Stimulated activated naive CD8-positive, alpha-beta T cell treated with anti-CD3 and anti-CD28 coated beads, Interleukin-15, amount 100 ng/mL, for 72 hours (primary cell): ENCODE measurements at regions not wholly inside any gene's neighbourhood (a gene's known extent, or its start where the extent isn't known, plus 50 kb on each side); places are given as distances from the start of the nearest gene placed in this dataset.

Experiments
- ATAC-seq: fragments of 150-1000 bp; cut with Tn5 transposase; 2 replicates; pipeline ENCODE4 v1.10.0; 2021; ENCODE audit warnings: mild to moderate bottlenecking, moderate library complexity
- DNase-seq, 2 donors: peaks; one replicate each; pipeline ENCODE4 v3.0.0; 2021 to 2022
- H3K27ac Mint-ChIP-seq, 2 donors: one replicate each; pipeline ENCODE4 v1.8.0; 2022; ENCODE audit warnings: mild to moderate bottlenecking in 2 of 2, mixed read lengths in 2 of 2, moderate library complexity in 2 of 2
- H3K27me3 Mint-ChIP-seq: one replicate; pipeline ENCODE4 v1.8.0; 2022; ENCODE audit warnings: mixed read lengths
- H3K4me1 Mint-ChIP-seq: one replicate; pipeline ENCODE4 v1.8.0; 2022; ENCODE audit warnings: mild to moderate bottlenecking, mixed read lengths
- H3K4me3 Mint-ChIP-seq, 2 donors: one replicate each; pipeline ENCODE4 v1.8.0; 2022; ENCODE audit warnings: mild to moderate bottlenecking in 2 of 2, mixed read lengths in 2 of 2, moderate library complexity in 1 of 2
- H3K9me3 Mint-ChIP-seq, 2 donors: one replicate each; pipeline ENCODE4 v1.8.0; 2022; ENCODE audit warnings: mixed read lengths in 2 of 2

DNA sequence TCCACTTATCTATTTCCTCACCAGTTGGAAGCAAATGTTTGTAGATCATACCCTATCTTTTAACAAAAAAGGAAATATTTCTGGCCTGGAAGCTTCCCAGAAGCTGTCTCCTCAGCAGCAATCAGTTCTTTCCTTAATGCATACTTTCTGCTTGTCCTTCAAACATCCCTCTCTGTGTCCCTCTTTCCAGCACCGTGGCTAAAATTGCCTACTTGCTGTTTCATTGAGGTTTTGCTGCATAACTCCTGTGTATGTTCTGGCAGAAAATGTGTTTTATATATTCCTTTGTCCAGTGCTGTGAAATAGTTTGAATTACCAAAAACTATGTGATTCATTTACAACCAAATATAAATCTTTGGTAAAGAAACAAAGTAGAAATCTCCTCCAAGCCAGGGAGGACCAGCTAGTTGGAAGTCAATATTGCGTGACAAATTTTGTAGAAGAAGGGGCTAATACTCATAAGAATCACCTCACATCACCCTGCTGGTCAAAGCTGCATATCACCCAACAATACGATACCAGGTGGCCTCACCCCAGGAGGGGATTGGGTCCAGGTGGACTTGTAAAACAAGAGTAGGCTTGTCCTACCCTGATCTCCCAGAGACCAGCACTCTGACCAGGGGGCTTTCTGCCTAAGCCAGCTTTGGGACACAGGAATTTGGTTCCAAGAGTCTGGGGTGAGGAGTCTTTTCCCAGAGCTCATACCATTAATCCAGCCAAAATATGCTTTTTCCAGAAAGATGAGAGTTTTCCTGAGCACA is 198.4 kb upstream of the SNX2 start:
- Mint-ChIP-seq H3K27ac (no peak overlapping the region), H3K4me1 (no peaks in the 10 kb centered on the region), H3K9me3 (no peaks in the 10 kb centered on the region), H3K27me3 (no peaks in the 10 kb centered on the region), H3K4me3 (no peak overlapping the region)
- ATAC-seq (no peak), DNase-seq (no peak)

DNA sequence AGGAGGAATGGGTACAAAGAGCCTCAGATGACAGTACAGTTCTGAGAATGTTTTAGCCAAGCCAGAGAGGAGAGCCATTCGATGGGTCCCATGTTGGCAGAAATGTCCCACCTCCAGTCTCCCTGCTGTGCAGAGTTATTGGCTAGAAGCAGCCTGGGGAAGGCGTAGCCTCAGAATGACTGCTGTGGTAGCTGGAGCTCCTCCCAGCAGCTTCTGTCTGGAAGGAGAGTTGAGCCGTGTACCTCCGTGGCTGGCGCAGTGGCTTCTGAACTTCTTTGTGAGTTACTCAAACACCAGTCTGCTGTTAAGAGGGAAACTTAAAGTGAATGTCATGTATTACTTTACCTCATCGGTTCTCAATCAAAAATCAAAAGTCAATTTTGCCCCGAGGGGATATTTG is 193.3 kb upstream of the SNX2 start:
- Mint-ChIP-seq H3K27ac (no peak overlapping the region), H3K4me3 (no peak overlapping the region), H3K9me3 (no peaks in the 10 kb centered on the region), H3K4me1 (no peaks in the 10 kb centered on the region), H3K27me3 (no peaks in the 10 kb centered on the region)
- DNase-seq (no peak), ATAC-seq (no peak)

- Mint-ChIP-seq H3K4me3 (no peak overlapping the region), H3K9me3 (no peaks in the 10 kb centered on the region), H3K27ac (no peak overlapping the region), H3K27me3 (no peaks in the 10 kb centered on the region), H3K4me1 (no peaks in the 10 kb centered on the region)
- no peak for DNase-seq
- ATAC-seq, result no peak
Measured at GRCh38 chr5:122584411-122585300, 190.2 kb upstream of the SNX2 start.

GRCh38 chr5:122585371-122585770 is 189.5 kb upstream of the SNX2 start:
- DNase-seq (no peak), ATAC-seq (no peak)
- no peak overlapping the region for H3K4me3 Mint-ChIP-seq
- H3K9me3 Mint-ChIP-seq, result no peaks in the 10 kb centered on the region
- H3K27me3 Mint-ChIP-seq, result no peaks in the 10 kb centered on the region
- no peak overlapping the region for H3K27ac Mint-ChIP-seq
- H3K4me1 Mint-ChIP-seq, result no peaks in the 10 kb centered on the region

GRCh38 chr5:122586351-122586750 is 188.5 kb upstream of the SNX2 start:
- Mint-ChIP-seq H3K4me3 (no peak overlapping the region), H3K27me3 (no peaks in the 10 kb centered on the region), H3K4me1 (no peaks in the 10 kb centered on the region), H3K9me3 (no peaks in the 10 kb centered on the region), H3K27ac (no peak overlapping the region)
- DNase-seq (no peak), ATAC-seq (no peak)

GRCh38 chr5:122591828-122592227 is 183.1 kb upstream of the SNX2 start:
- H3K9me3 Mint-ChIP-seq, result peaks cover under 1 to 7% of the 10 kb centered on the region in 2 donors
- no peaks in the 10 kb centered on the region for H3K4me1 Mint-ChIP-seq
- H3K27ac Mint-ChIP-seq, result no peak overlapping the region
- H3K4me3 Mint-ChIP-seq, result no peak overlapping the region
- ATAC-seq, result no peak
- no peaks in the 10 kb centered on the region for H3K27me3 Mint-ChIP-seq
- no peak for DNase-seq

DNA sequence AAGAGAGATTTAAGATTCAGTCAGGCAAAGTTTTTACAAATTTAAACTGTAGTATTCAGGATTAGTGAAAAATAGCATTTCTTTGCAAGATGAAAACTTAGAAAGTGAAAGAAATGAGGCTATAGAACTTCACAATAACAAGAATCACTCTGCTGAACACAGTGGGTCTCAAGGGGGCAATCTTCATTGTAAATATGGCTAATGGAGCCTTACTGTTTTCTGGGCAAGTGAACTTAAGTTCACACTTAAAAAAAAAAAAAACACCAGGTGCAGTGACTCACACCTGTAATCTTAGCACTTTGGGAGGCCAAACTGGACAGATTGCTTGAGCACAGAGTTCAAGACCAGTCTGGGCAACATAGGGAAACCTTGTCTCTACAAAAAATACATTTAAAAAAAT is 175.9 kb upstream of the SNX2 start:
- Mint-ChIP-seq H3K27me3 (no peaks in the 10 kb centered on the region), H3K4me1 (no peaks in the 10 kb centered on the region), H3K4me3 (no peak overlapping the region), H3K27ac (no peak overlapping the region), H3K9me3 (peaks cover 10 to 24% of the 10 kb centered on the region in 2 donors)
- no peak for DNase-seq
- no peak for ATAC-seq

GRCh38 chr5:122600924-122601323 is 174.0 kb upstream of the SNX2 start:
- peaks cover 4% of the 10 kb centered on the region for H3K27me3 Mint-ChIP-seq
- ATAC-seq, result no peak
- no peak overlapping the region for H3K4me3 Mint-ChIP-seq

GRCh38 chr5:122602700-122603099 is 172.2 kb upstream of the SNX2 start:
- ATAC-seq (no peak), DNase-seq (no peak)
- H3K9me3 Mint-ChIP-seq, result peaks cover 6 to 17% of the 10 kb centered on the region in 2 donors
- peaks cover 6% of the 10 kb centered on the region for H3K27me3 Mint-ChIP-seq
- H3K27ac Mint-ChIP-seq, result no peak overlapping the region
- no peaks in the 10 kb centered on the region for H3K4me1 Mint-ChIP-seq
- no peak overlapping the region for H3K4me3 Mint-ChIP-seq

More at GRCh38 chr5:122600924-122601323, 174.0 kb upstream of the SNX2 start:
- Mint-ChIP-seq H3K4me1 (no peaks in the 10 kb centered on the region), H3K9me3 (peaks cover 6 to 24% of the 10 kb centered on the region in 2 donors), H3K27ac (no peak overlapping the region)
- DNase-seq, result no peak

GRCh38 chr5:122605236-122605635 is 169.6 kb upstream of the SNX2 start:
- peaks cover 6 to 10% of the 10 kb centered on the region in 2 donors for H3K9me3 Mint-ChIP-seq
- ATAC-seq (no peak), DNase-seq (no peak)
- H3K4me1 Mint-ChIP-seq, result no peaks in the 10 kb centered on the region
- H3K27ac Mint-ChIP-seq, result no peak overlapping the region
- no peak overlapping the region for H3K4me3 Mint-ChIP-seq
- peaks cover 6% of the 10 kb centered on the region for H3K27me3 Mint-ChIP-seq

DNA sequence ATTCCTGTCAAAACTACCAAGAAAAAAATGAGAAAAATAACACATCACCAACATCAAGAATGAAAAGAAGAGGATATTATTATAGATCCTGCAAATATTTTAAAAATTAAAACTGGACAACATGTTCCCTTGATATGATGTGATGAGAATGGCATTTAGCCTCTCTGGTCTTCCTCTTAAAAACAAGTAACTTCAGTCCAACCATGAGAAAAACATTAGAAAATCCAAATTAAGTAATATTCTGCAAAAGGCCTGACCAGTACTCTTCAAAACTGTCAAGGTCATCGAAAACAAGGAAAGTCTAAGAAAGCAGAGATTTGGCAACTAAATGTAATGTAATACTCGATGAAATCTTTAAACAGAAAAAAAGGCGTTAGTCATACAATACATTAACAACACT is 167.1 kb upstream of the SNX2 start:
- no peak overlapping the region for H3K4me3 Mint-ChIP-seq
- H3K4me1 Mint-ChIP-seq, result no peaks in the 10 kb centered on the region

GRCh38 chr5:122608222-122608621 is 166.7 kb upstream of the SNX2 start:
- Mint-ChIP-seq H3K4me1 (no peaks in the 10 kb centered on the region), H3K27ac (no peak overlapping the region), H3K4me3 (no peak overlapping the region), H3K9me3 (no peaks in the 10 kb centered on the region), H3K27me3 (peaks cover 6% of the 10 kb centered on the region)
- no peak for DNase-seq
- ATAC-seq, result no peak

More for the DNA sequence above, 167.1 kb upstream of the SNX2 start:
- Mint-ChIP-seq H3K9me3 (no peaks in the 10 kb centered on the region), H3K27ac (no peak overlapping the region), H3K27me3 (peaks cover 6% of the 10 kb centered on the region)
- DNase-seq, result no peak
- no peak for ATAC-seq

DNA sequence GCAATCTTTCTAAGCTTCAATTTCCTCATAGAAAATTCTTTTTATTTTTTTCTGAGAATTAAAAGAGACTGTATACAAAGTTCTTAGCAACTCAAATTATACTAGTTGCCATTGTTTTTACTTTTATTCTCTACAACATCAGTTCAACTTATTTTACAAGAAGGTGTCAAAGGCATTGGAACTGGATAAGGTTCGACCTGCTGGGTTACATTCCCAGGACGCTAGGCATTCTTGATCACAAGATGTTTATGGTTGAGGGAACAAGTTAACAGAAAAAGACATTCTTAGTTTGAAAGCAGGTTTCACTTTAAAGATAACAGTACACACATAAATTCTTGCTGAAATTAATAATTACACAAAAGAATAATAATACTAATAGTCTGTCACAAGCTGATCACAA is 163.5 kb upstream of the SNX2 start:
- DNase-seq (no peak), ATAC-seq (no peak)
- H3K4me1 Mint-ChIP-seq, result no peaks in the 10 kb centered on the region
- H3K4me3 Mint-ChIP-seq, result no peak overlapping the region
- H3K27ac Mint-ChIP-seq, result no peak overlapping the region
- H3K27me3 Mint-ChIP-seq, result no peaks in the 10 kb centered on the region
- no peaks in the 10 kb centered on the region for H3K9me3 Mint-ChIP-seq

- no peak overlapping the region for H3K27ac Mint-ChIP-seq
- H3K4me3 Mint-ChIP-seq, result no peak overlapping the region
- ATAC-seq (no peak), DNase-seq (no peak)
- no peaks in the 10 kb centered on the region for H3K4me1 Mint-ChIP-seq
- no peaks in the 10 kb centered on the region for H3K9me3 Mint-ChIP-seq
- no peaks in the 10 kb centered on the region for H3K27me3 Mint-ChIP-seq
Measured at GRCh38 chr5:122612901-122613300, 162.0 kb upstream of the SNX2 start.

GRCh38 chr5:122615146-122615545 is 159.7 kb upstream of the SNX2 start:
- ATAC-seq (no peak), DNase-seq (no peak)
- Mint-ChIP-seq H3K9me3 (no peaks in the 10 kb centered on the region), H3K4me3 (no peak overlapping the region), H3K27me3 (no peaks in the 10 kb centered on the region), H3K27ac (no peak overlapping the region), H3K4me1 (no peaks in the 10 kb centered on the region)

DNA sequence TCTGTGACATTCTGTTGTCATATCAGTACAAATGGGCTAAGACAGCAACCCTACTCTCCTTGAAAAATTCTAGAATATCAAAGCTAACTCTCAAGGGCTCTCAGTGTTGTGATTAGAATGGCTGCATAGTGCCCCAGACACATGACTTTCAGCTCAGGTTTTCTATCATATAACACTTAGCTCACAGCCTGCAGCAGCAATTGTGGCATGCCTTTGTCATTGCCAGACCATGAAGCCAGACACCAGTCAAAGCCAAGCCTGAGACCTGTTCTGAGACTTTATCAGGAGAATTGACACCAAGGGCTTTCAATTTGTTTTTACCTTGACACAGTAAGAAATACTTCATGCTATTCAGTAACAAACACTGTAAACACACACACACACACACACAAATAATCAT is 159.0 kb upstream of the SNX2 start:
- no peak overlapping the region for H3K4me3 Mint-ChIP-seq
- DNase-seq (no peak), ATAC-seq (no peak)
- H3K9me3 Mint-ChIP-seq, result no peaks in the 10 kb centered on the region
- H3K27ac Mint-ChIP-seq, result no peak overlapping the region
- no peaks in the 10 kb centered on the region for H3K4me1 Mint-ChIP-seq
- H3K27me3 Mint-ChIP-seq, result no peaks in the 10 kb centered on the region
